ENCODE measurements at regions not wholly inside any gene's neighbourhood (a gene's known extent, or its start where the extent isn't known, plus 50 kb on each side); places are given as distances from the start of the nearest gene placed in this dataset.
A peak's percentile ranks its signal among the peaks of the same experiment; 100 is the strongest.

- no peak overlapping the region for H3K9ac ChIP-seq (replicated peaks in 1 of 4; ENCODE audit: extremely low read depth in 1 of 4, low read depth in 3 of 4, low read length in 3 of 4)
- H3K4me1 ChIP-seq (replicated peaks in 1 of 4; ENCODE audit: control insufficient read depth in 3 of 4, insufficient read depth in 4 of 4, low read length in 3 of 4), result no peaks in the 10 kb centered on the region
- no peak overlapping the region for H3K18ac ChIP-seq (ENCODE audit: extremely low read depth, low read length)
- no peak overlapping the region for H4K8ac ChIP-seq (ENCODE audit: extremely low read depth, insufficient read depth, low read length)
- H3K4me2 ChIP-seq (ENCODE audit: insufficient read depth in 1 of 2, low read depth in 2 of 2, low read length in 2 of 2), result no peak overlapping the region
- H4K91ac ChIP-seq (replicated peaks; ENCODE audit: insufficient read length, low read length), result no peak overlapping the region
- FAIRE-seq (no peak), DNase-seq (ENCODE audit: low read depth in 1 of 2, low spot score in 2 of 2) (peak in 1 of 2 experiments; percentile 6)
- no peak overlapping the region for H2BK15ac ChIP-seq (ENCODE audit: low read length)
- no peak overlapping the region for H2BK12ac ChIP-seq (ENCODE audit: low read depth, low read length)
- WGBS, 2 experiments (ENCODE audit: extremely low coverage in 1 of 2, insufficient coverage in 1 of 2, insufficient read length in 1 of 2, insufficient replicate concordance in 2 of 2, low coverage in 1 of 2, low lambda C conversion rate in 2 of 2, missing lambda C conversion rate in 1 of 2), result 66% methylated on average over 6 of the region's 8 CpGs; no CpG with 5 or more reads in 1 of the 2 experiments
- ChIA-PET CTCF (ENCODE audit: partially characterized antibody) (no interaction called here), POLR2A (ENCODE audit: partially characterized antibody) (no interaction called here)
- no peak overlapping the region for H2BK5ac ChIP-seq (ENCODE audit: low read depth, low read length)
- no peaks in the 10 kb centered on the region for H3K79me2 ChIP-seq (ENCODE audit: control insufficient read depth in 1 of 2, insufficient read depth in 2 of 2, low read length in 2 of 2)
- H4K20me1 ChIP-seq (replicated peaks in 1 of 2; ENCODE audit: control insufficient read depth in 1 of 2, insufficient read depth in 2 of 2, low read length in 2 of 2), result no peaks in the 10 kb centered on the region
- H3K14ac ChIP-seq (ENCODE audit: insufficient read length), result no peak overlapping the region
- no peak overlapping the region for H2BK20ac ChIP-seq (ENCODE audit: low read length)
- no peak overlapping the region for H3K27ac ChIP-seq (ENCODE audit: low read depth, low read length)
- no peak overlapping the region for H3K56ac ChIP-seq (replicated peaks; ENCODE audit: insufficient read length, low read depth, low read length)
- H3K23ac ChIP-seq (ENCODE audit: insufficient read length), result no peak overlapping the region
- no peak overlapping the region for H3K4me3 ChIP-seq (ENCODE audit: extremely low read depth in 1 of 4, insufficient read depth in 2 of 4, low read depth in 3 of 4, low read length in 4 of 4)
- H3K9me3 ChIP-seq (ENCODE audit: insufficient read depth in 2 of 2, low read depth in 1 of 2, low read length in 1 of 2), result peaks cover 18 to 60% of the 10 kb centered on the region in 2 experiments; a peak in 3 of 4 replicates
- no peaks in the 10 kb centered on the region for H3K27me3 ChIP-seq (replicated peaks in 1 of 4; ENCODE audit: control insufficient read depth in 3 of 4, extremely low read depth in 1 of 4, insufficient read depth in 3 of 4, low read length in 3 of 4)
- H4K5ac ChIP-seq (ENCODE audit: insufficient read length, low read depth, low read length), result no peak overlapping the region
- no peaks in the 10 kb centered on the region for H3K23me2 ChIP-seq (ENCODE audit: low read depth, low read length)
- H3K79me1 ChIP-seq (ENCODE audit: low read depth, low read length), result no peaks in the 10 kb centered on the region
- H2AK5ac ChIP-seq (ENCODE audit: low read depth, low read length), result no peak overlapping the region
- H3K36me3 ChIP-seq (ENCODE audit: control insufficient read depth in 2 of 4, insufficient read depth in 4 of 4, low read length in 3 of 4), result no peaks in the 10 kb centered on the region
- no peak overlapping the region for H3K4ac ChIP-seq (replicated peaks; ENCODE audit: insufficient read length, low read depth, low read length)
- H2BK120ac ChIP-seq (replicated peaks; ENCODE audit: low read depth, low read length), result no peak overlapping the region
- H2AFZ ChIP-seq (ENCODE audit: low read length), result no peak overlapping the region
- no peak for TF ChIP-seq TEAD4 (IDR thresholded peaks at IDR 0.05; ENCODE audit: low read depth, low read length)
- TF ChIP-seq USF2 (IDR thresholded peaks at IDR 0.05; ENCODE audit: low read length), result no peak
- TF ChIP-seq CTBP2 (IDR thresholded peaks at IDR 0.05; ENCODE audit: borderline replicate concordance, insufficient read depth, insufficient read length, low read length), result no peak
- no peak for TF ChIP-seq EP300 (IDR thresholded peaks at IDR 0.05; ENCODE audit: borderline replicate concordance in 1 of 2, low read depth in 2 of 2, low read length in 2 of 2)
- no peak for TF ChIP-seq NANOG (IDR thresholded peaks at IDR 0.05; ENCODE audit: insufficient read depth, low read depth, low read length, poor library complexity, severe bottlenecking)
- no peak for TF ChIP-seq GABPA (IDR thresholded peaks at IDR 0.05; ENCODE audit: borderline replicate concordance, insufficient read depth, low read length)
- TF ChIP-seq TAF1 (IDR thresholded peaks at IDR 0.05; ENCODE audit: low read depth, low read length), result no peak
- TF ChIP-seq E2F6 (IDR thresholded peaks at IDR 0.05), result no peak
- no peak for TF ChIP-seq SIX5 (IDR thresholded peaks at IDR 0.05; ENCODE audit: low read depth, low read length)
- no peak for TF ChIP-seq SP4 (IDR thresholded peaks at IDR 0.05; ENCODE audit: low read length)
- no peak for TF ChIP-seq RBBP5 (IDR thresholded peaks at IDR 0.05; ENCODE audit: borderline replicate concordance, low read depth, low read length)
Measured at GRCh38 chr17:21522755-21523336, 146.7 kb downstream of the KCNJ12 start.
